ENCODE measurements at regions not wholly inside any gene's neighbourhood (a gene's known extent, or its start where the extent isn't known, plus 50 kb on each side); places are given as distances from the start of the nearest gene placed in this dataset.

DNA sequence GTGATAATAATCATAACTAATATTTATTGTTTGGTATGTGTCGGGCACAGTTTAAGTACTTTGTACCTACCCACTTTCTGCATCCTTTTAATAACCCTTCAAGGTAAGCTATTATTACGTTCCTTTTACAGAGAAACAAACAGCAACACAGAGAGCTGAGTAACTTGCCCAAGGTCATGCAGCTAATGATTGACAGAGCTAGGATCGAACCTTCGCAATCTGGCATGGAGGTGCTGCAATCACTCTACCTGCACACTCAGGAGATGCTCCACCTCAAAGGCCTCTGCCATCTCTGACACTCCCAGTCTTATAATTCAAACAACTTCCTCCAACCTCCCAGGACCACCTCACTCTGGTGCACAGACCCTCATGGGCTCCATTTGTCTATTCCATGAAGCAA, 137.2 kb downstream of the DMRTA2 start:
- TF ChIP-seq, protein P1, sequence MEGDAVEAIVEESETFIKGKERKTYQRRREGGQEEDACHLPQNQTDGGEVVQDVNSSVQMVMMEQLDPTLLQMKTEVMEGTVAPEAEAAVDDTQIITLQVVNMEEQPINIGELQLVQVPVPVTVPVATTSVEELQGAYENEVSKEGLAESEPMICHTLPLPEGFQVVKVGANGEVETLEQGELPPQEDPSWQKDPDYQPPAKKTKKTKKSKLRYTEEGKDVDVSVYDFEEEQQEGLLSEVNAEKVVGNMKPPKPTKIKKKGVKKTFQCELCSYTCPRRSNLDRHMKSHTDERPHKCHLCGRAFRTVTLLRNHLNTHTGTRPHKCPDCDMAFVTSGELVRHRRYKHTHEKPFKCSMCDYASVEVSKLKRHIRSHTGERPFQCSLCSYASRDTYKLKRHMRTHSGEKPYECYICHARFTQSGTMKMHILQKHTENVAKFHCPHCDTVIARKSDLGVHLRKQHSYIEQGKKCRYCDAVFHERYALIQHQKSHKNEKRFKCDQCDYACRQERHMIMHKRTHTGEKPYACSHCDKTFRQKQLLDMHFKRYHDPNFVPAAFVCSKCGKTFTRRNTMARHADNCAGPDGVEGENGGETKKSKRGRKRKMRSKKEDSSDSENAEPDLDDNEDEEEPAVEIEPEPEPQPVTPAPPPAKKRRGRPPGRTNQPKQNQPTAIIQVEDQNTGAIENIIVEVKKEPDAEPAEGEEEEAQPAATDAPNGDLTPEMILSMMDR (IDR thresholded peaks at IDR 0.05) = no peak
- TF ChIP-seq POLR2AphosphoS5 (IDR thresholded peaks at IDR 0.05) (no peak), POLR2A (IDR thresholded peaks at IDR 0.05) (no peak), EP300 (IDR thresholded peaks at IDR 0.05; ENCODE audit: low read depth) (no peak)
